ENCODE measurements at regions not wholly inside any gene's neighbourhood (a gene's known extent, or its start where the extent isn't known, plus 50 kb on each side); places are given as distances from the start of the nearest gene placed in this dataset.

DNA sequence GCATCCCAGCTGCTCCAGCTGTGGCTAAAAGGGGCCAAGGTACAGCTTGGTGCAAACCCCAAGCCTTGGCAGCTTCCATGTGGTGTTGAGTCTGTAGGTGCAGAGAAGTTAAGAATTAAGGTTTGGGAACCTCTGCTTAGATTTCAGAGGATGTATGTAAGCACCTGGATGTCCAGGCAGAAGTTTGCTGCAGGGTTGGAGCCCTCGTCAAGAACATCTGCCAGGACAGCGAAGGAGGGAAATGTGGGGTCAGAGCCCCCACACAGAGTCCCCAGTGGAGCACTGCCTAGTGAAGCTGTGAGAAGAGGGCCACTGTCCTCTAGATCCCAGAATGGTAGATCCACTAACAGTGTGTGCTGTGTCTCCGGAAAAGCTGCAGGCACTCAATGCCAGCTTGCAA is 236.2 kb upstream of the ADRA1B start:
- TF ChIP-seq EZH2 (IDR thresholded peaks at IDR 0.05; ENCODE audit: insufficient read depth, poor library complexity, severe bottlenecking) (no peak), EZH2phosphoT487 (IDR thresholded peaks at IDR 0.05; ENCODE audit: insufficient read depth, low read depth) (no peak)

All from GM23248 (cell line).